ENCODE measurements at regions not wholly inside any gene's neighbourhood (a gene's known extent, or its start where the extent isn't known, plus 50 kb on each side); places are given as distances from the start of the nearest gene placed in this dataset.

- Histone ChIP-seq H3K4me3 (ENCODE audit: low read depth, low read length, poor library complexity, severe bottlenecking) (no peak overlapping the region), H3K4me1 (ENCODE audit: insufficient read depth, low read length, poor library complexity, severe bottlenecking) (no peaks in the 10 kb centered on the region), H3K9me3 (ENCODE audit: low read depth, low read length, poor library complexity, severe bottlenecking) (no peaks in the 10 kb centered on the region), H3K27ac (ENCODE audit: low read depth, low read length, poor library complexity, severe bottlenecking) (no peak overlapping the region), H3K36me3 (ENCODE audit: insufficient read depth, low read length, poor library complexity, severe bottlenecking) (no peaks in the 10 kb centered on the region), H3K27me3 (replicated peaks; ENCODE audit: insufficient read depth, low read depth, low read length, poor library complexity) (no peaks in the 10 kb centered on the region)
- no peak for DNase-seq (ENCODE audit: low spot score)
- CTCF ChIA-PET: no interaction called here
- intact Hi-C loops (cut with micrococcal nuclease; ENCODE audit: unreplicated experiment): no loop called here
- TF ChIP-seq EZH2 (IDR thresholded peaks at IDR 0.05; ENCODE audit: borderline replicate concordance, low read depth, low read length, poor library complexity, severe bottlenecking) (no peak), CTCF (conservative IDR thresholded peaks at IDR 0.05; ENCODE audit: low read depth, low read length) (no peak)
- POLR2A ChIA-PET (ENCODE audit: low non-redundant PET): no interaction called here
- no TSS peak for BruUV-seq (replicated peaks)
Measured at GRCh38 chr13:50167967-50168366, 152.7 kb downstream of the KCNRG start.

GRCh38 chr13:50168786-50169185 lies 153.5 kb downstream of the KCNRG start:
- POLR2A ChIA-PET (ENCODE audit: low non-redundant PET): no interaction called here
- DNase-seq (ENCODE audit: low spot score): no peak
- intact Hi-C loops (cut with micrococcal nuclease; ENCODE audit: unreplicated experiment): no loop called here
- Histone ChIP-seq H3K36me3 (ENCODE audit: insufficient read depth, low read length, poor library complexity, severe bottlenecking) (no peaks in the 10 kb centered on the region), H3K4me3 (ENCODE audit: low read depth, low read length, poor library complexity, severe bottlenecking) (no peak overlapping the region), H3K27me3 (replicated peaks; ENCODE audit: insufficient read depth, low read depth, low read length, poor library complexity) (no peaks in the 10 kb centered on the region), H3K9me3 (ENCODE audit: low read depth, low read length, poor library complexity, severe bottlenecking) (no peaks in the 10 kb centered on the region), H3K27ac (ENCODE audit: low read depth, low read length, poor library complexity, severe bottlenecking) (no peak overlapping the region), H3K4me1 (ENCODE audit: insufficient read depth, low read length, poor library complexity, severe bottlenecking) (no peaks in the 10 kb centered on the region)
- TF ChIP-seq EZH2 (IDR thresholded peaks at IDR 0.05; ENCODE audit: borderline replicate concordance, low read depth, low read length, poor library complexity, severe bottlenecking) (no peak), CTCF (conservative IDR thresholded peaks at IDR 0.05; ENCODE audit: low read depth, low read length) (no peak)
- CTCF ChIA-PET: interaction anchor here (0.6 kb wide), 1 partner anchor 25 kb away, joined by 4 read pairs; no protein-coding TSS in a partner anchor
- BruUV-seq (replicated peaks): no TSS peak

GRCh38 chr13:50170447-50171037 lies 155.3 kb downstream of the KCNRG start:
- Histone ChIP-seq H3K9me3 (ENCODE audit: low read depth, low read length, poor library complexity, severe bottlenecking) (no peaks in the 10 kb centered on the region), H3K27me3 (replicated peaks; ENCODE audit: insufficient read depth, low read depth, low read length, poor library complexity) (no peaks in the 10 kb centered on the region), H3K36me3 (ENCODE audit: insufficient read depth, low read length, poor library complexity, severe bottlenecking) (no peaks in the 10 kb centered on the region), H3K4me1 (ENCODE audit: insufficient read depth, low read length, poor library complexity, severe bottlenecking) (no peaks in the 10 kb centered on the region), H3K4me3 (ENCODE audit: low read depth, low read length, poor library complexity, severe bottlenecking) (no peak overlapping the region), H3K27ac (ENCODE audit: low read depth, low read length, poor library complexity, severe bottlenecking) (no peak overlapping the region)
- CTCF ChIA-PET: no interaction called here
- TF ChIP-seq CTCF (conservative IDR thresholded peaks at IDR 0.05; ENCODE audit: low read depth, low read length): peak; percentile 31; the same call in 1 of the 2 replicates
- TF ChIP-seq EZH2 (IDR thresholded peaks at IDR 0.05; ENCODE audit: borderline replicate concordance, low read depth, low read length, poor library complexity, severe bottlenecking): no peak
- POLR2A ChIA-PET (ENCODE audit: low non-redundant PET): no interaction called here
- no TSS peak for BruUV-seq (replicated peaks)
- DNase-seq (ENCODE audit: low spot score): no peak
- intact Hi-C loops (cut with micrococcal nuclease; ENCODE audit: unreplicated experiment): no loop called here
